Muscle layer of colon (tissue), 2 donors: ENCODE measurements at regions not wholly inside any gene's neighbourhood (a gene's known extent, or its start where the extent isn't known, plus 50 kb on each side); places are given as distances from the start of the nearest gene placed in this dataset.

Experiments used
- H3K27ac ChIP-seq: one replicate; pipeline ENCODE4 v1.7.0; 2013; ENCODE audit warnings: low read depth, mild to moderate bottlenecking, low read length, moderate library complexity
- H3K27me3 ChIP-seq, 2 donors: one replicate each; pipeline ENCODE4 v1.7.0; 2013; ENCODE audit warnings: low read length in 2 of 2, mild to moderate bottlenecking in 2 of 2; ENCODE audit not compliant: insufficient read depth in 2 of 2, control insufficient read depth in 1 of 2
- H3K36me3 ChIP-seq: one replicate; pipeline ENCODE4 v1.7.0; 2013; ENCODE audit warnings: mild to moderate bottlenecking, low read length; ENCODE audit not compliant: insufficient read depth
- H3K4me1 ChIP-seq: one replicate; pipeline ENCODE4 v1.7.0; 2013; ENCODE audit warnings: mild to moderate bottlenecking, low read length; ENCODE audit not compliant: insufficient read depth
- H3K4me3 ChIP-seq, 2 donors: one replicate each; pipeline ENCODE4 v1.7.0; 2013; ENCODE audit warnings: low read length in 2 of 2, low read depth in 1 of 2, mild to moderate bottlenecking in 1 of 2, moderate library complexity in 1 of 2
- H3K9ac ChIP-seq: one replicate; pipeline ENCODE4 v1.7.0; 2013; ENCODE audit warnings: low read length
- H3K9me3 ChIP-seq: one replicate; pipeline ENCODE4 v1.7.0; 2013; ENCODE audit warnings: mild to moderate bottlenecking, low read length
- donor health status: abdominal sarcoma.
- donor health status: Adenocarcinoma of cecum.

DNA sequence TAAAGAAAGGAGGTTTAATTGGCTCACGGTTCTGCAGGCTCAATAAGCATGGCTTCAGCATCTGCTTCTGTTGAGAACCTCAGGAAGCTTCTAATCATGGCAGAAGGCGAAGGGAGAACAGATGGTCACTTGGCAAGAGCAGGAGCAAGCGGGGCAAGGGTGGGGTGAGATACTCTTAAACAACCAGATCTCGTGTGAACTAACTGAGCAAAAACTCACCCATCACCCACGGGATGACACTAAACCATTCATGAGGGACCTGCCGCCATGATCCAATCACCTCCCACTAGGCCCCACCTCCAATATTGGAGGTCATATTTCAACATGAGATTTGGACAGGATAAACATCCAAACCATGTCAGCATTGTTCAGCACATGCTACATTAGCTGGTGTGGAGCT, 89.1 kb upstream of the HAND1 start:
- H3K27me3 ChIP-seq: no peaks in the 10 kb centered on the region
- H3K36me3 ChIP-seq: no peaks in the 10 kb centered on the region

DNA sequence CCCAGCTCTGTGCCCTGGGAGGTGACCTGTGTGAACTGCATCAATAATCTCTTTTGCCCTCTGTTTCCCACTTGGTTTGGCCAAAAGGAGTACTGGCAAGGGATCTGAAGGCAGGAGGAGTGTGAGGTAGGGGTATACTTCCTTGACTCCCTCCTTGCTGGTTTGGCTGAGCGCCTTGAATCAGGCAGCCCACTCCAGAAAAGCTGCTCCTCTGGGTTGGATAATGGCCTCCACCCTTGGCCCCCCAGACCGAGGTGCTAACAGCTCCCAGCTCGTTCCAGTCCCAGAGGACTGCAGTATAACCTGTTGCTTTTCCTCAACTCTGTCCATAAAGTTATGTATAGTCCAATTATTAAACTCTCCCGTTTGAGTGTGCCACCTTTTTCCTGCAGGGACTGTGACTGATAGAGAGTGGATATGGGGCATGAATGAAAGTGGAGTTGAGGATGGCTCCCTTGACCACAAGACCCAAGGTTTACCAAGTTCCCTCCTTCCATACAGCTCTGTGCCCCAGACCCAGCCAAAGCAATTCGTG, 88.2 kb upstream of the HAND1 start:
- no peaks in the 10 kb centered on the region for H3K4me1 ChIP-seq
- H3K9me3 ChIP-seq: no peaks in the 10 kb centered on the region
- no peaks in the 10 kb centered on the region for H3K27me3 ChIP-seq
- H3K36me3 ChIP-seq: no peaks in the 10 kb centered on the region
- H3K27ac ChIP-seq: no peak overlapping the region
- no peak overlapping the region for H3K4me3 ChIP-seq
- H3K9ac ChIP-seq: no peak overlapping the region

More for the DNA sequence above, 89.1 kb upstream of the HAND1 start:
- no peak overlapping the region for H3K4me3 ChIP-seq
- no peak overlapping the region for H3K9ac ChIP-seq
- no peaks in the 10 kb centered on the region for H3K4me1 ChIP-seq
- H3K9me3 ChIP-seq: no peaks in the 10 kb centered on the region
- no peak overlapping the region for H3K27ac ChIP-seq

DNA sequence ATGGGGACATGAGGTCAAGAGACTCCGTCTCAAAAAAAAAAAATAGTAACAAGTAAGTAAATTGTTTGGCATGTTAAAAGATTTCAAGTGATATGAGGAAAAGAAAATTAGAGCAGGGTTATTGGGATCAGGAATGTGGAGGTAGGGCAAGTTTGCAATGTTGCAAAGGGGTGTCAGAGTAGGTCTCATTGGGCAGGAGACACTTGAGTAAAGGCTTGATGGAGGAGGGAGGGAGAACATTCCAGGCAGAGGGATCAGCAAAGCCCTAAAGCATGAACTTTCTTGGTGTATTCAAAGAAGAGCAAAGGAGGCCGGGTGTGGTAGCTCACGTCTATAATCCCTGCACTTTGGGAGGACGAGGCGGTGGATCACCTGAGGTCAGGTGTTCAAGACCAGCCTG, 87.1 kb upstream of the HAND1 start:
- Histone ChIP-seq H3K4me1 (no peaks in the 10 kb centered on the region), H3K27me3 (no peaks in the 10 kb centered on the region), H3K9ac (no peak overlapping the region), H3K27ac (no peak overlapping the region), H3K9me3 (no peaks in the 10 kb centered on the region), H3K36me3 (no peaks in the 10 kb centered on the region), H3K4me3 (no peak overlapping the region)

DNA sequence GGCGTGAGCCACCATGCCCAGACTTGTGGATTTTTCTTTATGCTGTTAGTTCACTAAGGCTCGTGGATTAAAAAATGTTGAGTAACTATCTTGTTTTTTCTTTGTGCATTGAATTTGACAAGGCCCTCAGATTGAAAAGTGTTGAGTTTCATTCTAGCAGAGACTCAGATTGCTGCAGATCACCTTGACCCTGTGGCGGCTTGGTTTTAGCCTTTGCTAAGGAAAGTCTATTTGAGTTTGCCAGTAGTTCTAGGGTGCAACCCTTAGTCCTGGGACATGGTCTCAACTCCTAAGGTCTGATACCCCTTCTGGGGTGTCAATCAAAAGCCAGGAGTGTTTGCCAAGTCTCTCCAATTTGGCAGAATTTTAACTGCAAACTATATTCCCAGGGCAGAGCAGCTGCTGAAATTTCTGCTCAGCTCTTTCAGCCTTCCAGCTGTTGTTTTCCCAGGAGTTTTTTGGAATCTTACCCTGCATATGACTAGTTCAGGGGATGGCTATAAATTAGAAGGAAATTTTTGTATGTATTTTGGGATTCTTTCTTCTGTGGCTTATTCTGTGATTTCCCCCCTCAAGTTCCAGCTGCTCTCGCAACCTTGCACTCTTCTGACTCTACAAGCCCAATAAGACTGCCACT, 84.3 kb upstream of the HAND1 start:
- H3K4me3 ChIP-seq: no peak overlapping the region
- H3K9me3 ChIP-seq: no peaks in the 10 kb centered on the region
- no peaks in the 10 kb centered on the region for H3K36me3 ChIP-seq
- no peaks in the 10 kb centered on the region for H3K27me3 ChIP-seq
- no peak overlapping the region for H3K9ac ChIP-seq
- H3K27ac ChIP-seq: no peak overlapping the region
- H3K4me1 ChIP-seq: no peaks in the 10 kb centered on the region

DNA sequence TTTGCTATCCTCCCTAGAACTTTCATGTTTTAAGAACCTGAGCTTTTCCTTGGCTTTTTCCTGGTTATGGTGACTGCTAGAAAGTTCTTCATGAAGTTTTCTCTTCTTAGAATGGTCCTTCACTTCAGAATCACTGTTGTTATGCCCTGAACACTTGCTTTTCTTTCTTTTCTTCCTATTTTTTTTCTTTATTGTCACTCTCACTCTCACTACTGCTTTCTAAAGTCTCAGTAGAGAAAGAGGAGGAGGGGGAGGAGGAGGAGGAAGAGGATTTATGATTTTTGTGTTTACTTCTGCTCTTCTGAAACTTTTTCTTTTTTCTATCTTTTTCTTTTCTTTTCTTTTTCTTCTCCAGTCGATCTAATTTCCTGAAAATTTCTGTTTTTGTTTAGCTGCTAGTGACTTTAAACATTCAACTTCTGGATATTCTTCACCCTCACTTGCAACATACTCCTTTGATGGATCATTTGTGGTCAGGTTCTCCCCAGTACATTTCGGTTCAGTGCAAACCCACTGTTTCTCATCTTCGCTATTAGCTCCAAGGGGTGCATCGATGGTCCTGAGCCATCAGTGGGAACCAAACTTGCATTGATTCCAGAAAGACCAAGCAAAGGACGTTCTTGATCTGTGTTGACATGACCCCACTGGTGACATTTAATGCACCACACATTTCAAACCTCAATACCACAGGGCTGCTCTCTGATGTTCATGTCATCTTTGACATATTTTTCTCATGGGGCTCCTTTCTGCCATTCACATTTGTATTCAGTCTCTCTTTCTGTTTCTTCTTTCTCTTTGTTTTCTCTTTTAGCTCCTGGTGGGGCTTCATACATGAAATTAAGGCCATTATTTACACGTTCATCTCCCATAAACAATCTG, 81.6 kb upstream of the HAND1 start:
- Histone ChIP-seq H3K27ac (no peak overlapping the region), H3K4me3 (no peak overlapping the region), H3K9ac (no peak overlapping the region), H3K9me3 (no peaks in the 10 kb centered on the region), H3K4me1 (no peaks in the 10 kb centered on the region), H3K27me3 (no peaks in the 10 kb centered on the region), H3K36me3 (no peaks in the 10 kb centered on the region)

DNA sequence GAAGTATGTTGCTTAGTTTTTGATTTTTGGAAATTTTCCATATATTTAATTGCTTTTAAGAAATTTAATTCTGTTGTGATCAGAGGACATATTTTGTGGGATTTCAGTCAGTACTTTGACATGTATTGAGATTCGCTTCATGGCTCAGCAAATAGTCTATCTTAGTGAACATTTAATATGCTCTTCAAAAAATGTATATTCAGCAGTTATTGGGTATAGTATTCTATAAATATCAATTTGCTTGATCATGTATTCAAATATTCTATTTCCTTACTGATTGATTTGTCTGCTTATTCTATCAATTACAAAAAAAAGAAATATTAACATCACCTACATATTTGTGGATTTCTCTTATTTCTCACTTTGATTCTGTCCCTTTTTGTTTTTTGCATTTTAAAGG, 79.5 kb upstream of the HAND1 start:
- no peaks in the 10 kb centered on the region for H3K4me1 ChIP-seq
- no peaks in the 10 kb centered on the region for H3K9me3 ChIP-seq
- no peak overlapping the region for H3K27ac ChIP-seq
- H3K36me3 ChIP-seq: no peaks in the 10 kb centered on the region
- no peak overlapping the region for H3K4me3 ChIP-seq
- no peak overlapping the region for H3K9ac ChIP-seq
- no peaks in the 10 kb centered on the region for H3K27me3 ChIP-seq

DNA sequence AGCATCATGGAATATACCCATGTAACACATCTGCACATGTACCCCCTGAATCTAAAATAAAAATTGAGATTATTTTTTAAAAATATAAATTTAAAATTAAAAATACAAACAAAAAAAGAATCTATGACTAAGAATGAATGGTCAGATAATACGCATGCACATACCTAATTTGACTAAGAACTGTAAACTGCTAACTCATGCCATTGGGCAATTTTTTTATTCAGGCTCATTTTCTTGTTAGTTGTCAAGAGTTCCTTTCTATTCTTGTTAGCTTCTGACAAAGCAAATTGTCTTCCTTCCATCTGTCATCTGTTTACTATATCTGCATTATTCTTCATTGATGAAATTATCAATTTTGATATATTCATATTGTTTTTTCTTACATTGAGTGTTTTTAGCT, 69.5 kb upstream of the HAND1 start:
- Histone ChIP-seq H3K4me3 (no peak overlapping the region), H3K36me3 (no peaks in the 10 kb centered on the region), H3K27ac (no peak overlapping the region), H3K9me3 (no peaks in the 10 kb centered on the region), H3K4me1 (peaks cover 19% of the 10 kb centered on the region), H3K27me3 (no peaks in the 10 kb centered on the region), H3K9ac (no peak overlapping the region)

DNA sequence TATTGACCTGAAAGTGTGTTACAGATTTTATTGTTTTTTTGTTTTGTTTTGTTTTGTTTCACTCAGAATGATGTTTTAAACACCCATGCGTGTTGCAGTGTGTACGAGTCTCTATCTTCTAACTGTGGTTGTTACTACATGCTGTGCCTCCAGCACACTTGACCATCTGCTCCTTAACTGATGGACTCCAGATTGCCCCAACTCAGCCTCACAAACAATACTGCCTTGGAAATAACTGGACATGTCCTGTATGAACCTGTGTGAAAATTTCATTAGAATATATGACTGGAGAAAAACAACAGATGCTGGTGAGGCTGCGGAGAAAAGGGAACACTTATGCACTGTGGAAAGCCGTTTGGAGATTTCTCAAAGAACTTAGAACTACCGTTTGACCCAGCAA, 68.7 kb upstream of the HAND1 start:
- Histone ChIP-seq H3K4me3 (no peak overlapping the region), H3K27ac (no peak overlapping the region), H3K9ac (no peak overlapping the region), H3K4me1 (peaks cover 27% of the 10 kb centered on the region), H3K9me3 (no peaks in the 10 kb centered on the region), H3K36me3 (no peaks in the 10 kb centered on the region), H3K27me3 (no peaks in the 10 kb centered on the region)

DNA sequence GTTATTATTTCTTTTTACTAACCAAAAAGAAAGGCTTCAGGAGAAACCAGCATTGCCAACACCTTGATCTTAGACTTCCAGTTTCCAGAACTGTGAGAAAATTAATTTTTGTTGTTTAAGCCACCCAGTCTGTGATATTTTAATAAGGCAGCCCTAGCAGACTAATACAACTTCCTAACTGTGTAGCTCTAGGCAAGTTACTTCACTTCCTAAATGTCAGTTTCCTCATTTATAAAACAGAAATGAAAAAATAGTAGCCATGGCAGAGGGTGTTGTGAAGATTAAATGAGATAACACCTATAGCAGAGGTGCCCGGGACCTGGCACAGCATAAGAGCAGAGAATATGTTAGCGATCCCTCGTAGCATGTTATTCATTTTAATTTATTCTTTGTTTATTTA, 66.6 kb upstream of the HAND1 start:
- no peak overlapping the region for H3K27ac ChIP-seq
- peaks cover 35% of the 10 kb centered on the region for H3K4me1 ChIP-seq
- no peaks in the 10 kb centered on the region for H3K9me3 ChIP-seq
- no peak overlapping the region for H3K4me3 ChIP-seq
- H3K9ac ChIP-seq: no peak overlapping the region
- no peaks in the 10 kb centered on the region for H3K36me3 ChIP-seq
- no peaks in the 10 kb centered on the region for H3K27me3 ChIP-seq

DNA sequence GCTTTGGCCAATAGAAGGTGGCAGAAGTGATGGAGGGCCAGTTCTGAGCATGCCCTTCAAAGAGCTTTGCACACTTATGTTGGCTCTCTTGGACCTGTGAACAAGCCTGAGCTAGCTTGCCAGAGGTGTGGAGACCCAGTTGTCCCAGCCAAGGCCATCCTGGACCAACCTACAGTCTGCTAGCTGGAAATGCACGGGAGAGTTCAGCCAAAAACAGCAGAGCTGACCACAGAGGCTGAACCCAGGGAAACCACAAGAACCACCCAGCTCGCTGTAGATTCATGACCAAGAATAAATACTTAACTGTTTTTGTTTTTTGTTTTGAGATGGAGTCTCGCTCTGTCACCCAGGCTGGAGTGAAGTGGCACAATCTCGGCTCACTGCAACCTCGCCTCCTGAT, 65.4 kb upstream of the HAND1 start:
- H3K36me3 ChIP-seq: no peaks in the 10 kb centered on the region
- H3K27ac ChIP-seq: peak overlapping the region; percentile 82
- H3K4me3 ChIP-seq: no peak overlapping the region
- peaks cover 35% of the 10 kb centered on the region for H3K4me1 ChIP-seq
- no peak overlapping the region for H3K9ac ChIP-seq
- H3K9me3 ChIP-seq: no peaks in the 10 kb centered on the region
- H3K27me3 ChIP-seq: no peaks in the 10 kb centered on the region

DNA sequence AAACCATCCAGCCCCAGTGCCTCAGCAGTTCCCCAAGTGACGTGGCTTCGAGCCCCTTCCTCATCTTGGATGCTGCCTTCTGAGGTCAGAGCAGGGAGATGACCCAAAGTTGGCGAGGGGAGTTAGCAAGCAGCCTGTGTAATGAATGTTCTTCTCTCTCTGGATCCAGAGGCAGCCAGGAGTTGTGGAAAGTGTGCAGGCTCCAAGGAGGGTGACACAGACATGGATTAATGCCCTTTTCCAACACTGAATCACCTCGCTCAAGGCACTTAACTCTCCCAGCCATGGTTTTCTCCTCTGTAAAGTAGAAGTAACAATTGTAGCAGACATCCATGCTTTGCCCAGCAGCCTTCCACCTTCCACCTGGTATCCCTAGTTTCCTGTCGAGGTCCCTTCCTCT, 64.6 kb upstream of the HAND1 start:
- Histone ChIP-seq H3K36me3 (no peaks in the 10 kb centered on the region), H3K9ac (no peak overlapping the region), H3K4me3 (peak overlapping the region in 1 of 2 donors; percentile 54), H3K4me1 (peaks cover 35% of the 10 kb centered on the region), H3K27ac (peak overlapping the region; percentile 82), H3K27me3 (no peaks in the 10 kb centered on the region), H3K9me3 (no peaks in the 10 kb centered on the region)
